SU-DHL-6 (cell line): ENCODE measurements at regions not wholly inside any gene's neighbourhood (a gene's known extent, or its start where the extent isn't known, plus 50 kb on each side); places are given as distances from the start of the nearest gene placed in this dataset.

ENCODE experiments used
- CTCF ChIP-seq: fragments of 200-600 bp; sonication (generic); IDR thresholded peaks from one replicate; pipeline ENCODE4 v1.5.1; 2017; ENCODE audit warnings: antibody characterized with exemption, mild to moderate bottlenecking, low read length, moderate library complexity; ENCODE audit not compliant: insufficient read depth, poor library complexity, severe bottlenecking
- EZH2phosphoT487 ChIP-seq: fragments of 200-600 bp; sonication (generic), shearing (Covaris generic); conservative IDR thresholded peaks from 2 replicates; pipeline ENCODE4 v1.6.1; 2018; ENCODE audit warnings: mild to moderate bottlenecking, antibody characterized with exemption, low read length, moderate library complexity, mixed read lengths

GRCh38 chr17:74088285-74088933, 115.1 kb upstream of the RPL38 start:
- TF ChIP-seq CTCF = no peak
- TF ChIP-seq EZH2phosphoT487 = no peak
